ENCODE measurements at regions not wholly inside any gene's neighbourhood (a gene's known extent, or its start where the extent isn't known, plus 50 kb on each side); places are given as distances from the start of the nearest gene placed in this dataset.
"Not testable (repeated sequence)": the region's sequence is repeated elsewhere in the genome, so short reads cannot be mapped to it uniquely, and the experiment has no call there.

- no peak for DNase-seq (ENCODE audit: low read depth)
Observed at GRCh38 chr4:66929748-66930147, 615.6 kb downstream of the CENPC start.

- DNase-seq (ENCODE audit: low read depth): not testable (repeated sequence)
Observed at GRCh38 chr4:66928881-66929280, 616.4 kb downstream of the CENPC start.

GRCh38 chr4:66927937-66928336 is 617.4 kb downstream of the CENPC start:
- DNase-seq (ENCODE audit: low read depth): no peak

- no peak for DNase-seq (ENCODE audit: low read depth)
Observed at GRCh38 chr4:66926687-66927086, 618.6 kb downstream of the CENPC start.

GRCh38 chr4:66923081-66923865 is 622.0 kb downstream of the CENPC start:
- DNase-seq (ENCODE audit: low read depth): no peak

- DNase-seq (ENCODE audit: low read depth): no peak
Observed at GRCh38 chr4:66921433-66921832, 623.9 kb downstream of the CENPC start.

- no peak for DNase-seq (ENCODE audit: low read depth)
Observed at GRCh38 chr4:66920514-66920913, 624.8 kb downstream of the CENPC start.

GRCh38 chr4:66911880-66912279 is 633.4 kb downstream of the CENPC start:
- DNase-seq (ENCODE audit: low read depth): no peak

- DNase-seq (ENCODE audit: low read depth): no peak
Observed at GRCh38 chr4:66906314-66906713, 639.0 kb downstream of the CENPC start.

GRCh38 chr4:66899422-66900065 is 645.8 kb downstream of the CENPC start:
- DNase-seq (ENCODE audit: low read depth): no peak

GRCh38 chr4:66893807-66894206 is 651.5 kb downstream of the CENPC start:
- DNase-seq (ENCODE audit: low read depth): no peak

- DNase-seq (ENCODE audit: low read depth): no peak
Observed at GRCh38 chr4:66887061-66887460, 658.2 kb downstream of the CENPC start.

- no peak for DNase-seq (ENCODE audit: low read depth)
Observed at GRCh38 chr4:66885501-66886165, 659.7 kb downstream of the CENPC start.

- no peak for DNase-seq (ENCODE audit: low read depth)
Observed at GRCh38 chr4:66876946-66877345, 668.4 kb downstream of the CENPC start.

GRCh38 chr4:66872661-66873060 is 672.6 kb downstream of the CENPC start:
- DNase-seq (ENCODE audit: low read depth): no peak

- no peak for DNase-seq (ENCODE audit: low read depth)
Observed at GRCh38 chr4:66863481-66863880, 681.8 kb downstream of the CENPC start.

GRCh38 chr4:66855956-66856355 is 689.3 kb downstream of the CENPC start:
- DNase-seq (ENCODE audit: low read depth): no peak

- DNase-seq (ENCODE audit: low read depth): no peak
Observed at GRCh38 chr4:66853845-66854244, 691.5 kb downstream of the CENPC start.

GRCh38 chr4:66852843-66853242 is 692.5 kb downstream of the CENPC start:
- DNase-seq (ENCODE audit: low read depth): no peak

- no peak for DNase-seq (ENCODE audit: low read depth)
Observed at GRCh38 chr4:66849596-66849995, 695.7 kb downstream of the CENPC start.

GRCh38 chr4:66842724-66843088 is 702.6 kb downstream of the CENPC start:
- no peak for DNase-seq (ENCODE audit: low read depth)

- no peak for DNase-seq (ENCODE audit: low read depth)
Observed at GRCh38 chr4:66842026-66842723, 703.1 kb downstream of the CENPC start.

- no peak for DNase-seq (ENCODE audit: low read depth)
Observed at GRCh38 chr4:66840178-66840577, 705.1 kb downstream of the CENPC start.

Measured in stimulated activated CD8-positive, alpha-beta memory T cell treated with anti-CD3 and anti-CD28 coated beads, Interleukin-7, amount 100 ng/mL, for 24 hours (primary cell).